Hypothalamus (tissue), 51 donors: ENCODE measurements at regions not wholly inside any gene's neighbourhood (a gene's known extent, or its start where the extent isn't known, plus 50 kb on each side); places are given as distances from the start of the nearest gene placed in this dataset.

ENCODE experiments used
- DNase-seq, 51 donors: peaks; one replicate each; lab custom pipeline; 2025; lab: John Stamatoyannopoulos, UW

DNA sequence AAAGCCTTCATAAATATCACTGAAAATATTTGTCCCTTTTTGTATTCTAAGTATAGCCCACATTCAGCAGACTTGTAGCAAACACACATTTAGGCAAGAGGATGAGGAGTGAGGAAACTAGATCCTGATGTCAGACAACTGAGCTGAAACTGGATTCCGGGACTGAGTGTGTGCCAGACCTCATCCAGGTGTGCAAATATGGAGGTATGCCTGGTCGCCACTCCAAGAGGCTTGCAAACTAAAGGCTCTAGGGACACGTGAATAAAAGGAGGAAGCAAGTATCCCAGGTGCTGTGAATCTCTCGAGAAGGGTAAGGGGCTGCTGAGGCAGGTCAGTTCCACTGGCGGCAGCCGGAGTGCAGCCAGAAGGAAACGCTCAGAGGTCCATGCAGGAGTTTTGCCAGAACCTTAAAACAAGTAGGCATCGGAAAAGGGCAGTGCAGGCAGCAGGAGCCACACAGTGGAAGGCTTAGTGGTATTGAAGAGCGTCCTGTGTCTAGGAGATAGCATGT, 77.4 kb upstream of the ALDH1B1 start:
- DNase-seq = no peak

DNA sequence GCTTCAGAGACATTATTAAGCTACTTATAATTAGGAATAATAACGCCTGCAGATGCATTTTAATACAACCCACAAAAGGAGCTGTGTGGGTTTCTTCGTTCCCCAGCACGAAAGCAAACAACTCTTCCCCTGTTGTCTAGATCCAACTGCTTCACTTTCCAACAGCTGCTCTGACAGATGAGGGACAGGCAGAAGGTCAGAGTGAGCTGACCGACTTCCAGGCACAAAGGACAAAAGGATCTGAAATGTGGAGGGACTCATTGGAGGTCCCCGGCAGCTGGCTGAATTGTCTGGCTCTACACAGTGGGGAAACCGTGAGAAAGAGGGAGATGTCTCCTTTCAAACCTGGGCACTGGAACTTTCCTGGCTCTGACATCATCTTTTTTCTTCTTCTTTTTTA, 79.1 kb upstream of the ALDH1B1 start:
- no peak for DNase-seq

DNA sequence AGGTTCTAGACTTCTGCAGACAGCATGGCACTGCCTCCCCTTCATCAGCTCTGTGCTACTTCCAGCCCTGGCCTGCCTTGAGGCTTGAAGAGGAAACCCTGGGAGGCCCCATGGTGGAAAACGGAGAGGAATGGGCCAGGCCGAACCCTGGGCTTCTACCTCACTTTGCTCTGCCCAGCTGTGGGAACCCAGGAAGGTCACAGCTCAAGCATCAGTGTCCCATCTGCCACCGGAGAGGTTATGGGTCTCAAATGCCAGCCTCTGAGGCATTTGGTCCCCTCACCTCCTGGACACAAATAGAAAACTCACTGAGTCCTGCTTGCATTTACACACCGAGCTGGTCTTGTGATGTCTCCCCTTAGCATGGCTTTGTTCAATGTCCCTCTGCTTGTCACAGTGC, 80.1 kb upstream of the ALDH1B1 start:
- DNase-seq = no peak

DNA sequence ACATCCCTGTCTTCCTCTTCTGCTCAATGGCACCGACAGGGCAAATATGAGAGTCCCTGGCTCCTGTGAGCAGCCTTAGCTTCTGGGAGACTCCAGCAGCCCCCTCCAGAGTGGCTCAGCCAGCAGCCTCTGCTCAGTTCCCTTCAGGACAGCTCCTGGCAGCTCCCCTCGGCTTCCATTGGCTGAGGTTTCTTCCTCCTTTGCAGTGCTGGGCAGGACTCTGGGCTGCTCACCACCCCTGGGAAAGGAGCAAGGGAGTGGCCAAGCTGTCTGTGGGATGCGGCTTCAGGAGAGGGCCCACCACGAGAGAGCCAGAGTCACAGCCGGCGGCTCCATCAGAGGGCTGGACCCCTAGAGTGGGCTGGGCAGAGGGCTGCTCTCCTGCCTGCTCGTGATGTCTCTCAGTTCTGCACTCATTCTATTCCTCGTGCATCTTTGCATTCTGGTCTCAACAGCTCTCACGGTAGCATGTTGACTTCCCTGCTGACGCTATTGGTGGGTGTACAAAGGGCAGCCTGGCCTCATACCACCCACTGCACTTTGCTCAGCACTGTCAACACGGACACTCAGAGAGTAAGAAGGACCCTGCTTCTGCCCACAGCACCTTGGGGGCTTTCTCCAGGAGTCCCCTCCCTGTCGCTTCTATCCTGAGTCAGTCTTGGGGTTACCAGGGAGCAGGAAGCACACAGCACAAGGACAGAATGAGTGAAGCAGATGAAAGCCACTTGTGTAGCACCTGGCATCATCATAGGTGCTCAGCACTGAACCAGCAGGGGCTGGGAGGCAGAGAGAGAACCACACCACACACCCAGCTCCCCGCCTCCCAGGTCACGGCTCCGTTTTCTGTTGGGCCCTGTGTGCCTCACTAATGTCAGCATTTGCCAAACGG, 80.9 kb upstream of the ALDH1B1 start:
- DNase-seq = no peak

DNA sequence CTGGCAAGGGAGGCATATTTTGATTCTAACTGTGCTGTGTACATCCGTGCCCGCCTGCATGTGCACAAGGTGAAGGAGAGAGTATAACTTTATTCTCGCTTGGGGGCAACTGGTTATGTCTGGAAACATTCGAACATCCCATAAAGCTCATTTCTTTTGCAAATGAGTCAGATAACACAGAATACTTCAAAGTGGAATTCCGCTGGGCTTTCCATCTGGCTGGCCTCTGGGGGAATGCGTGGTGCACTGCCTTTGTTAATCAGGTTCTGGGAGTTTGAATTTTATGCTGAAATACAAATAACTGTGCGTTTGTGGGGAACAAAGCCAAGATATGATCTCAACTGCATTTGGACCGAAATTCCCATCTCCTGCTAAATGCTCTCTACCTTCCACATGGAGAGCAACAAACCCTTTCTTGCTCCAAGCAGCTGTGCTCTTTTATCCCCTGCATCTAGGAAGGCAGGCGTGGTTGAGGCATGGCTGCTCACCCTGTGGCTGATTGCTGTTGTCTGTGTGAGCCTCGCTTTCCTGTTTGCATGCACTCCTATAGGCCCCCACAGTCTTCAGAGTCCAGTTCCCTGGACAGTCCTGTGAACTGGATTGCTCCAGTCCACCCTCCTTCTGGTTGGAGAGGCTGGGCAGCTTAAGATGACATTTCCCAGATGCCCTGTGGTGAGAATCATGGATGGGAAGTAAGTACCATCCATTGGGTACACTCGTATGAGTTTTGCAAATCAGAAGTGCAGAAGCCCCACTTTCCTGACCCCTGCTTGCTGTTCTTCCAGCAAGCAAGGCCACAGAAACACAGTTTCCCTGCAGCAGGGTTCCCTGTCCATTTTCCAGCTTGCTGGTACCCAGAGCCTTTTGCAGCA, 82.9 kb upstream of the ALDH1B1 start:
- no peak for DNase-seq

DNA sequence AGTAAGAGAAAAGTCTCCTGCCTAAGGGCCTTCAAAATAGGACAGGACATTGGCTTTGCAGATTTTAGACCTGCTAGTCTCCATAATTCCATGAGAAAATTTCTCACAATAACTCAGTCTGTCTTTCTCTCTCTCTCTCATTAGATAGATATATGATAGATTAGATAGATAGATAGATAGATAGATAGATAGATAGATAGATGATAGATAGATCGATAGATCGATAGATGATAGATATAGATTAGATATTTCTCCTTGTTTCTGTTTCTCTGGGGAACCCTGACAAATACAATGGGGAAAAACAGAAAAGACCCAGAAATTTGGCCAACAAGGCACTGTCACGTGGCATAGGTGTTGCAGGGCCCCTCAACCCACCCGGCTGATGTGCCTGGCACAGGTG, 84.4 kb upstream of the ALDH1B1 start:
- no peak for DNase-seq

DNA sequence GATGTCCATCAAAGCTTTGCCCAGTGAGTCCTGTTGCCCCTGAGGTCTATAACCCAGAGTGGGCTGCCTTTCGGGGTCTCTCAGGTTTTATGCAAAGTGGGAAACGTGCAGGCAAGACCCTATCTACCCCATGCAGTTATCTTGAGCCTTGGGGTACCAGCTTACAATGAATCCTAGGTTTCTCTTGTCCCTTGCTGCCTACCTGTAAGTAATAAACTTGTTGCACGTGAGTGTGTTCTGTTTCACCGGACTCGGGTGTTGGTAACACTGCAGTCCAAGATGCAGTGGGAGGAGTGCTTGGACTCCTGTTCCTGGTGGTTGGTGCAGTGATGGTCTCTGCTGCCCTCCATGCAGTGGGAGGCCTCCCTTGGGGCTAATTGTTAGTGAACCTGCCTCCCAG, 85.6 kb upstream of the ALDH1B1 start:
- no peak for DNase-seq

DNA sequence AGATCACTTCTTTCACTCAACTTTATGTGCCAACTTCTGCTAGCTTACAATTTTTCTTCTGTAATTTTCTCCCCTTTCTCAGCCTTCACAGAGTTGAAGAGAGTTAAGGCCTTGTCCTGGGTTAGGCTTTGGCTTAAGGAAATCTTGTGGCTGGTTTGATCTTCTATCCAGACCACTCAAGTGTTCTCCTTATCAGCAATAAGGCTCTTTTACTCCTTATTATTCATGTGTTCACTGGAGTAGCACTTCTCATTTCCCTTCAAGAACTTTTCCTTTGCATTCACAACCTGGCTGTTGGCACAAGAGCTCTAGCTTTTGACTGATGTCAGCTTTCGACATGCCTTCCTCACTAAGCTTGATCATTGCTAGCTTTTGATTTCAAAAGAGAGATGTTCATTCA, 86.9 kb upstream of the ALDH1B1 start:
- no peak for DNase-seq

DNA sequence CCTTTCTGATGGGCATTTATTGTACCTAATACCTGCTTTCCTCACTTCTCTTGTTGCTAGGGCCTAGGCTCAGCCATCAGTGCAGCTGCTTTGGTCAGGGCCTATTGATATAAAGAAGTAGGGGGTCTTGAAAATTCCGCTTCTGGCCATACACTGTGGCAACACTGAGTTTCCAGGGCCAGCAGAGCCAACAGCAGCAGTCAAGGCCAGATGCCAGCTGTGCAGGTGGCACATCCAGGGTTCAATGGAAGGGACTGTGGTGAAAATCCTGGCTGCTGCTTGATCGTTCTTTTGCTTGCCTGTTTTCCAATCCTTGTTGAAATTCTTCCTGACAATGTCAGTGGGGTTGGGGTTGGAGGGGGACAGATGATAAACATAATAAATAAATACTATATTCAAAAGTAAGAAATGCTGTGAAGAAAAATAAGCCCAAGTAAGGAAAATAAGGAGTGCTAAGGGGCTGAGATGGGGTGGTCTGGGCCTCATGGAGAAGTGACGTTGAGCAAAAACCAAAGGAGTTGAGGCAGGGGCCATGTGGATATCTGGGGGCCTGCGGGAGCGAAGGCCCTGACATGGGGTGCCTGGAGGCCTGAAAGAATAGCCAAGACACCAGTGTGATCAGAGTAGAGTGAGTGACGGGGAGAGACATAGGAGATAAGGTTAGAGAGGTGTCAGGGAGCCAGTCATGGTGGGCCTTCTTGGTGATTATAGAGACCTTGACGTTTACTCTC, 91.0 kb upstream of the ALDH1B1 start:
- DNase-seq = no peak

DNA sequence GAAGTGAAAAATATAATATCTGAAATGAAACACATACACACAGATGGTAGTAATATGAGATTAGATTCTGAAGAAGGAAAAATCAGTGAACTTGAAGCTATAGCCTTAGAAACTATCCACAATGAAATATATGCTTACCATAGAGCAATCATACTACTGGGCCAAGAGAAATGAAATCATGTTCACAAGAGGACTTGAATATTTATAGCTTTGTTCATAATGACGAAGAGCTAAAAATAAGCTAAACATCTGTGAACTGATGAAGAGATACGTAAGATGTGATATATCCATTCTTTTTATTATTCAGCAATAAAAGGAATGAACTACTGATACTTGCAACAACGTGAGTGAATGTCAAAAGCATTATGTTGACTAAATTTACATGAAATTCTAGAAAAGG, 92.6 kb upstream of the ALDH1B1 start:
- no peak for DNase-seq

DNA sequence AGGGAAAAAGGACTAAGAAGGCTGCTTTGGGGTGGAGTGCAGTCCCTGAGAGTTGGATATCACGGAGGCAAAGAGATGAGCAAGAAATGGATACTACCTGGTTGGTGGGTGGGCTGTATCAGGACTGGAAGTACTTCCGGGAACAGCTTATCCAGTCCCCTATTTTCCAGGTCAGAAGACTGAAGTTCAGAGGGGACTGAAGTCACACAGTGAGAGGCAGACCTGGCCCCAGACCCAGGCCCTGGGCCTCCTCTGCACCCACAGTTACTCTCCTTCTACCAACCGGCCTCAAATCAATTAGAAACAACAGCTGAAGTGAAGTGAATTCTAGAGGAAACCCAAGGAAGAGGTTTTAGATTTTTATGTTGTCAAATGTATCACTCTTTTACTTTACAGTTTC, 93.6 kb upstream of the ALDH1B1 start:
- no peak for DNase-seq

DNA sequence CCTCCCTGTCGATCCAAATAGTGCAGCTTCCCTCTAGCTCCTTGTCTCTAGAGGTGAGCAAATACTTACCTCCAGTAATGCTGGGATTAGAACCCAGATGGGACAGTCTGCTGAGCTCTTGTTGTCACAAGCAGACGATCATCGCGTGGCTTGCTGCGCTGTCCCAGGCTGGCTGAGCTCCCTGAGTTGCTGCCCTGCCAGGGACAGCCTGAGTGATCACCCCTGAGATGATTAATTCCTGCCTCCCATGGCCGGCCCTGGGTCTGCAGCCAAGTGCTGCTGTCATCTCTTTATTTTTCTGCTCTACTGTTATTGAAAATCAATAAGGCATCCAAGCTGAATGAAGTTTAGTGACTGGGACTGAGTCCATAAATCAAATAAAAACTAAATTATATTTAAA, 94.0 kb upstream of the ALDH1B1 start:
- peak in 4 of 51 donors; percentile 3 to 40 (median 16) for DNase-seq

DNA sequence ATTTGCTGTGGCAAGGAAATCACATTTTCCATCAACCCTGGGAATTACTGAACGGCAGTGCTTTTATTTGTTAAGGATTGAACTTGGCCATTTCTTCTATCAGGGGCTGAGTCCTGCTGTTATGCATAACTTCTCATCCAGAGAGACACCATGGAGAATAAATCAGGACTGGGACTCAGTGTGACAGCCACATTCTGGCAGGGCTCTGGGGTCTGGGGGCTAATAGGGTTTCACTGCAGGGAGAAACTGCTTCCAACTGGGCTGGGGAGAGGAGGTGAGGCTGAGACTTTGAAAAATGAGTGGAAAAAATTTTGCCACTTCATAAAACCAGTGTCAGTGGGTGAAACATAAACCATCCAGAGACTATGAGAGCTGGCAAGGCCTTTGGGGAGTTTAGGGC, 95.7 kb upstream of the ALDH1B1 start:
- no peak for DNase-seq

DNA sequence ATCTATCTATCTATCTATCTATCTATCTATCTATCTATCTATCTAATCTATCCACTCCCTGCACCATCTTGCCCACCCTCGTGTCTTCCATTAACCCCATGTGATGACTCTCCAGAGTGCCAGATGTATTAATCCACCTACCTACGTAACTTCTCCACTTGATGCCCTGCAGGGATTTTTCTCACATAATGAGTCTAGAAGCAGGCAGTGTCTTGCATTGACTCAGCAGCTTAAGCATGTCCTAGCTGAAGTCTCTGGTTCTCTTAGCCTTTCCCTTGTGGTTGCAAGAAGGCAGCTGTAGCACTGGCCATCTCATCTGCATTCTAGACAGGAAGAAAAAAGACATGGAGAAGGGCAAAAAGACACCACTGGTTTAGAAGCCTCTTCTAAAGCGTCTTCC, 96.7 kb upstream of the ALDH1B1 start:
- DNase-seq = no peak

DNA sequence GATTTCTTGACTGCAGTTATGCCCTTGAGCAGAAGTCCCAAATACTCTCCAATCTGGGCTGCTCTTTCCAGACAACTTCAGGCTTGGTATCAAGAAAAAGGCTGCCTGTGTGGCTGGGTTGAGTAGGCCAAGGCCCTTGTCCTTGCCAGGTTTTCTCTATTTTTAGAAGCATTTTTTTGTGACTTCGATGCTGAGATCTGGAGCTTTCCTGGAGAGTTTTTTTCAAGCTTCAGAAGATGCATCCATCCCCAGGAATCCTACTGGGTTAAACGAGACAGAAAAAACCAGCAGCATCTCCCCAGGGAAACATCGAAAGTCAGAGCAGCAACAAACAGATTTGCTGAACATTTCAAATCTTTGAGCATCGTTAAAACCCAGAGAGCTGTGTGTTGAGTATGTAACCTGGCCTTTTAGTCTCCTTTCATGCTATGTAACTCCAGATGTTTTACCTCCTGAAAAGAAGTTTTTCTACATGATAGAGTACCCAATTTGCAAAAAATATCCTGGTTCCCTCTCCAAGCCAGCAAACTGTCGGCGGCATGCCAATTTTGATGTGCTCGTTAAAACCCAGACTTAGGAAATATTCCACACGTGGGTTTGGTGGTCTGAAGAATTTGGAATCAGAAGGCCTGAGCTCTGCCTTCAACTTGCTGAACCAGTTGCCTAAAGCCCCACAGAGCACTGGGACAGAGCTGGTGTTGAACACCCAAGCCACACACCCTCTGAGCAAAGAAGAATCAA, 98.1 kb upstream of the ALDH1B1 start:
- DNase-seq = no peak

DNA sequence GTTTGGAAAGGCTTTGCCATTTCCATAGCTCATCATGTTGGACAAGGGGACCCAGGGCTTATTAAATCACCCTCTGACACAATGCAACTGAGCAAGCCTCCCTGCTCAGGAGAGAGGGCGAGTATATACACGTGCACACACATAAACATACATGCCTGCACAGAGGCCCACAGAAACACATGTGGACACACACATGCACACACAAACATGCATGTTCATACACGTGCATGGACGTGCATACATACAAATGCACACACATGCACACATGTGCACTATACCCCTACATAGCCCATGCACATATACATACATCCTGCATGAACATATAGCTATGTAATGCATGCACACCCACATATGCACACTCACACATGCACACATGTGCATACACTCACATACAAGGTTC, 99.5 kb upstream of the ALDH1B1 start:
- DNase-seq = no peak

DNA sequence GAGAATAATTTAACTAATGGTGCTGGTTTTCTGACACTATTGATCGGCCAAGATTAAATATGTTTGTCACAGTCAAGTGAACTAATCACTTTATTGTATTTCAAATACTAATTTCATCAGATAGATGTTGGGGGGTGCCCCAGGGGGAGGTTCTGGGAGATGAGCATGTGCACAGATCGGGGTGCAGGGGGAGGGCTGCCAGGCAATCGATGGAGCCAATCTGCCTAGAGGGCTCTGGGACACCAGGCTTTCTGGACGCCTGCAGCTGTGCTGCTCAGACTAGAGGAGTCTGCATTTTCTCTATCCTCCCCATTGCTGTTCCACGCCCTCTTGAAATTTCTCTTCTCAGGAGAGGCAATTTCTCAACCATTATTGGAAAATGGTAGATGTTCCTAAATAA, 100.0 kb upstream of the ALDH1B1 start:
- no peak for DNase-seq

DNA sequence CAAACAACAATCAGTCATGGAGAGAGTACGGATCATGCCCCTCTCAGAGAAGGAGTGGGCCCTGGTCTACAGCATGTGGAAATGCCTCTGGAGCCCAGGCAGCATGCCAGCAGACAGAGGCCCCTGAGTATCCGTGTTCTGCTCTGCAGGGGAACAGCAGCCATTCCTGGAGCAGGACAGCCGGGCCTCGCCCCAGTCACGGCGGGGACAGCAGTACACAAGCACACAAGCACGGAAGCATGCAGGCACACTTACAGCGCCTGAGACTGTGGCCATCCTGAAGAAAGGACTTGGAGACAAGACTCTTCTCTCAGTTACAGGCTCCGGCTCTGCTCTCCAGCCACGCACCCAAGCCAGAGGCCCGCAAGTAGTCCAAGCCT, 102.6 kb upstream of the ALDH1B1 start:
- no peak for DNase-seq

DNA sequence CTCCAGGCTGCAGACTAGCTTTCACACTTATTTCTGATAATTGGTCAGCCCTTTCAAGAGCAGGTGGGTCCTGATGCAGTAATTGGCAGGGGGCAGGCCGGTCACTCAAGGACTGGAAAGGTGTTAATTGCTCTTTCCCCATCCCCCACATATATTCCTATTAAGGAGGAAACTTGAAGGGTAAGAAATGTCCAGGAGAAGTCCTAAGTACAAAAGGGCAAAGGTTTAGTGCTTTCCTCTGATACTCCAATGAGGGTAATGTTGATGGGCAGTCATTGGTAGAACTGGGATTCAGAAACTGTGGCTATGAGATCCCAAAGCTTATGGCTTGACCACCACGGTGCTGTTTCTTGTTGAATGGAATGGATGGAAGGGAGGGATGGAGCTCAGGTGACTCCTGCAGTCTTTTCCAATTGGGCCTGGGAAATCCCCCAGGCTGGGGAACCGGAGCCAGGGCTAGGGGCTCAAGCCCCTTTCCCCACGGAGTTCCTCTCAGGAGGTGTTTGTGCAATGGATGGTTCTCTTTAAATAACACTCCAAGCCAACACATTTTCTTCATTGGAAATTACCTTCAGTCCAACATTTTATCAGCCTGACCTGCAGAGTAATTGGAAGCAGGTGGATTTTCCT, 103.2 kb upstream of the ALDH1B1 start:
- no peak for DNase-seq

DNA sequence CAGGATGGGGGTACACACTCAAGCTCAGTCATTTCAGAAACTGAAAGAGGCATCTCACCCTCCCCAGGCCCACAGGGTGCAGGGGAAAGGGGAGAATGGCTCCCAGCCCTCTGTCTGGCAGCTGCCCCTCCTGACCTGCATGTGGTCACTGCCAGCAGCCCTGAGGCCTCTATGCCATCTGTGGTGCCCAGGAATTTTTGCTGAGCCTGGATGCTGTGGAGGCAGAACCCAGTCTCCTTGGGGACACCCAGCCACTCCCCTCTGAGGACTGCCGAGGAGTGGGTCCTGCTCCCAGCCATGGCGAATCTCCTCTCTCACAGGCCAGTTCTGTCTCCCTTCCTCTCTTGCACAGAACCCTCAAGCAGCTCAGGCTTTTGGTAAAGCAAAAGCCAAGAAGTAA, 104.0 kb upstream of the ALDH1B1 start:
- no peak for DNase-seq
